ENCODE measurements at regions not wholly inside any gene's neighbourhood (a gene's known extent, or its start where the extent isn't known, plus 50 kb on each side); places are given as distances from the start of the nearest gene placed in this dataset.

DNA sequence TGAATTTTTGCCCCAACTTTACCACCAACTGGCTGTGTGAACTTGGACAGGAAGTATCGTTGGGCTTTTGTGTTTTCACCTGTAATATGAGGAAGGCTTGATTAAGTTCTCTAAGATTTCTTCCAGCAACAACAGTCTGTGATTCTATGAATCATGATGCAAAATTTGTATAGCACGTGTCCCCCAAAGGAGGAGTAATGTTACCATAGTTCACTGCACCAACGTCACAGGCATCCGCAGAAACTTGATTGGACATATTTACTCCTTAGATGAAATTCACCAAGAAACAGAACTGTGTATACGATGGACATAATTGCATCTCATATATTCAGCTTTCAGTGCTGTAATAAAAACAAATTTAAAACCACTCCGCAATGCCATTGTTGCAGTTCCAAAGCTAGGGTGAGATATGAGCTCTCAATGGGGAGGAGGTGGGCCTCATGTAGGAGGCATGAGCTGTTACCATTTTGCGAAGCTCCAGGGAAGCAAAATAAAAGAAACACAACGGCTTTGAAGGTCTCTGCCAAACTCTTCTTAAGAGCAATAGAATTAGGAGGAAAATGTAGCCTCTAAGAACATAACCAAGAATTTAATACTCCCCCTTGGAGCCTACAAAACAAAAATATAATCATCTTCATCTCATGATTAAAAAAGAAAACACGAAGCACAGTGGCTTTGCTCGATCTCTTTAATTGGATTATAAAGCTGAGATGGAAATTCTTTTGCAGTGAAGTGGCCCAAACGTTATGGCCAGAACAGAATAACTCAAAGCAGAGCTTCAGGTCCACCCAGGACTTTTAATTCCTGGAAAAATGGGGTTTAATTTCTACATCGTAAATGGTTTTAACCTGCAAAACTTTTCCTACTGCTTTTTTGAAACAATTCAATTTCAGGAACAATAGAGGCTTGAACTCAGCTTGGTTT, 80.7 kb downstream of the CHST2 start:
- no peak for DNase-seq (ENCODE audit: low read depth, low spot score)
- Histone ChIP-seq H3K9me3 (replicated peaks; ENCODE audit: control insufficient read depth, insufficient read depth, low read length) (peaks cover 3% of the 10 kb centered on the region), H3K27me3 (replicated peaks in 1 of 2; ENCODE audit: control insufficient read depth in 2 of 2, insufficient read depth in 2 of 2, low read length in 1 of 2) (no peaks in the 10 kb centered on the region), H3K4me3 (no peak overlapping the region), H4K20me1 (ENCODE audit: control insufficient read depth, insufficient read depth) (no peaks in the 10 kb centered on the region), H3K36me3 (ENCODE audit: control insufficient read depth in 2 of 2, insufficient read depth in 2 of 2, low read length in 1 of 2) (no peaks in the 10 kb centered on the region), H2AFZ (ENCODE audit: control insufficient read depth, low read depth, low read length) (no peak overlapping the region), H3K4me2 (ENCODE audit: control insufficient read depth, insufficient read depth) (no peak overlapping the region), H3K79me2 (ENCODE audit: control insufficient read depth, insufficient read depth, low read length) (no peaks in the 10 kb centered on the region), H3K9ac (ENCODE audit: control insufficient read depth, insufficient read depth, low read length) (no peak overlapping the region), H3K27ac (ENCODE audit: control insufficient read depth, insufficient read depth) (no peak overlapping the region), H3K4me1 (ENCODE audit: control insufficient read depth, insufficient read depth, low read length) (no peaks in the 10 kb centered on the region)
- TF ChIP-seq SREBF1 (IDR thresholded peaks at IDR 0.05; ENCODE audit: low read length) (no peak), NR2C2 (IDR thresholded peaks at IDR 0.05; ENCODE audit: borderline replicate concordance, control insufficient read depth, insufficient read length, low read depth) (no peak)
- TF ChIP-seq, protein P1, sequence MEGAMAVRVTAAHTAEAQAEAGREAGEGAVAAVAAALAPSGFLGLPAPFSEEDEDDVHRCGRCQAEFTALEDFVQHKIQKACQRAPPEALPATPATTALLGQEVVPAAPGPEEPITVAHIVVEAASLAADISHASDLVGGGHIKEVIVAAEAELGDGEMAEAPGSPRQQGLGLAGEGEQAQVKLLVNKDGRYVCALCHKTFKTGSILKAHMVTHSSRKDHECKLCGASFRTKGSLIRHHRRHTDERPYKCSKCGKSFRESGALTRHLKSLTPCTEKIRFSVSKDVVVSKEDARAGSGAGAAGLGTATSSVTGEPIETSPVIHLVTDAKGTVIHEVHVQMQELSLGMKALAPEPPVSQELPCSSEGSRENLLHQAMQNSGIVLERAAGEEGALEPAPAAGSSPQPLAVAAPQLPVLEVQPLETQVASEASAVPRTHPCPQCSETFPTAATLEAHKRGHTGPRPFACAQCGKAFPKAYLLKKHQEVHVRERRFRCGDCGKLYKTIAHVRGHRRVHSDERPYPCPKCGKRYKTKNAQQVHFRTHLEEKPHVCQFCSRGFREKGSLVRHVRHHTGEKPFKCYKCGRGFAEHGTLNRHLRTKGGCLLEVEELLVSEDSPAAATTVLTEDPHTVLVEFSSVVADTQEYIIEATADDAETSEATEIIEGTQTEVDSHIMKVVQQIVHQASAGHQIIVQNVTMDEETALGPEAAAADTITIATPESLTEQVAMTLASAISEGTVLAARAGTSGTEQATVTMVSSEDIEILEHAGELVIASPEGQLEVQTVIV (IDR thresholded peaks at IDR 0.05; ENCODE audit: borderline replicate concordance, partially characterized antibody): no peak
- TF ChIP-seq, protein P2, sequence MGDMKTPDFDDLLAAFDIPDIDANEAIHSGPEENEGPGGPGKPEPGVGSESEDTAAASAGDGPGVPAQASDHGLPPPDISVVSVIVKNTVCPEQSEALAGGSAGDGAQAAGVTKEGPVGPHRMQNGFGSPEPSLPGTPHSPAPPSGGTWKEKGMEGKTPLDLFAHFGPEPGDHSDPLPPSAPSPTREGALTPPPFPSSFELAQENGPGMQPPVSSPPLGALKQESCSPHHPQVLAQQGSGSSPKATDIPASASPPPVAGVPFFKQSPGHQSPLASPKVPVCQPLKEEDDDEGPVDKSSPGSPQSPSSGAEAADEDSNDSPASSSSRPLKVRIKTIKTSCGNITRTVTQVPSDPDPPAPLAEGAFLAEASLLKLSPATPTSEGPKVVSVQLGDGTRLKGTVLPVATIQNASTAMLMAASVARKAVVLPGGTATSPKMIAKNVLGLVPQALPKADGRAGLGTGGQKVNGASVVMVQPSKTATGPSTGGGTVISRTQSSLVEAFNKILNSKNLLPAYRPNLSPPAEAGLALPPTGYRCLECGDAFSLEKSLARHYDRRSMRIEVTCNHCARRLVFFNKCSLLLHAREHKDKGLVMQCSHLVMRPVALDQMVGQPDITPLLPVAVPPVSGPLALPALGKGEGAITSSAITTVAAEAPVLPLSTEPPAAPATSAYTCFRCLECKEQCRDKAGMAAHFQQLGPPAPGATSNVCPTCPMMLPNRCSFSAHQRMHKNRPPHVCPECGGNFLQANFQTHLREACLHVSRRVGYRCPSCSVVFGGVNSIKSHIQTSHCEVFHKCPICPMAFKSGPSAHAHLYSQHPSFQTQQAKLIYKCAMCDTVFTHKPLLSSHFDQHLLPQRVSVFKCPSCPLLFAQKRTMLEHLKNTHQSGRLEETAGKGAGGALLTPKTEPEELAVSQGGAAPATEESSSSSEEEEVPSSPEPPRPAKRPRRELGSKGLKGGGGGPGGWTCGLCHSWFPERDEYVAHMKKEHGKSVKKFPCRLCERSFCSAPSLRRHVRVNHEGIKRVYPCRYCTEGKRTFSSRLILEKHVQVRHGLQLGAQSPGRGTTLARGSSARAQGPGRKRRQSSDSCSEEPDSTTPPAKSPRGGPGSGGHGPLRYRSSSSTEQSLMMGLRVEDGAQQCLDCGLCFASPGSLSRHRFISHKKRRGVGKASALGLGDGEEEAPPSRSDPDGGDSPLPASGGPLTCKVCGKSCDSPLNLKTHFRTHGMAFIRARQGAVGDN (IDR thresholded peaks at IDR 0.05): no peak
- ChIA-PET CTCF (interaction anchor here (0.9 to 1.0 kb wide), 2 partner anchors 11 to 88 kb away, joined by 3 read pairs; no protein-coding TSS in a partner anchor), SMC1A (ENCODE audit: uncharacterized antibody, unreplicated experiment) (interaction anchor here (0.8 kb wide), 1 partner anchor 29 kb away, joined by 4 read pairs; no protein-coding TSS in a partner anchor), RAD21 (ENCODE audit: unreplicated experiment) (interaction anchor here (0.6 kb wide), 1 partner anchor 108 kb away, joined by 3 read pairs; no protein-coding TSS in a partner anchor), POLR2A (no interaction called here)
- intact Hi-C loops (cut with micrococcal nuclease; ENCODE audit: unreplicated experiment) (no loop called here), in situ Hi-C loops (cut with MboI) (no loop called here)
- BruUV-seq (replicated peaks): no TSS peak
- ATAC-seq: no peak
- 80% methylated on average over 12 of the region's 12 CpGs for WGBS (ENCODE audit: insufficient coverage, insufficient replicate concordance, low lambda C conversion rate, missing lambda C conversion rate)
- FAIRE-seq: no peak

Measured in GM12878 (cell line).